ENCODE measurements at regions not wholly inside any gene's neighbourhood (a gene's known extent, or its start where the extent isn't known, plus 50 kb on each side); places are given as distances from the start of the nearest gene placed in this dataset. TPM values are rescaled to one million over a fixed set of nuclear protein-coding genes. Genes with fewer than 3 reads are reported as not detected.

Small RNA genes lying in the stretch of these regions (small RNA-seq; reads per million reads assigned to genes)
- not detected for gene RNA5SP107

Data from Karpas-422 (cell line).